ENCODE measurements at regions not wholly inside any gene's neighbourhood (a gene's known extent, or its start where the extent isn't known, plus 50 kb on each side); places are given as distances from the start of the nearest gene placed in this dataset.

DNA sequence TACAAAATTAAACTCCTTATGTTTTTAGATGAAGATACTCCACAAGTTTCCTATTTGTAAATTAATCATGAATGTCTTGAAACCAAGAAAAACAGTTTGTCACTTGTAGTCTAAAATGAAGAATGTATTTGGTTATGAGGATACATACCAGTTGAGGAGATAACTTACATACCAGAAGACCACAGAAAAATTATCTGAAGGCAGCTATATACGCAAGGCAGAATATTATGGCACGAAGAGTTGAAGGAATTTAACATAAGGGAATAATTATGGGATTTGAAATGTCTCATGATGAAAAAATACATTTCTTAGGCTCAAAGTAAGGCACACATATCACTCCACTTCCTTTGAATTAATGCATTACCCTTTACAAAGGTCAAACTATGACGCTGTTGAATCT is 73.3 kb downstream of the IFI44 start:
- DNase-seq (ENCODE audit: low read depth) = peak; percentile 54
- Histone ChIP-seq H3K79me2 (ENCODE audit: insufficient read depth, low read length) (no peaks in the 10 kb centered on the region), H3K36me3 (ENCODE audit: insufficient read depth, low read length) (no peaks in the 10 kb centered on the region), H3K9me3 (ENCODE audit: insufficient read depth, low read depth, low read length) (no peaks in the 10 kb centered on the region), H3K4me1 (ENCODE audit: insufficient read depth, low read length) (peaks cover 4% of the 10 kb centered on the region), H3K27ac (ENCODE audit: low read depth, low read length) (no peak overlapping the region), H2AFZ (ENCODE audit: low read depth, low read length) (no peak overlapping the region), H3K27me3 (ENCODE audit: insufficient read depth, low read length) (no peaks in the 10 kb centered on the region), H3K9ac (ENCODE audit: low read length) (no peak overlapping the region), H3K4me3 (ENCODE audit: insufficient read depth, low read depth, low read length) (no peak overlapping the region), H4K20me1 (ENCODE audit: insufficient read depth, low read length) (no peaks in the 10 kb centered on the region), H3K4me2 (ENCODE audit: low read length) (no peak overlapping the region)
- TF ChIP-seq EZH2 (IDR thresholded peaks at IDR 0.05; ENCODE audit: insufficient read depth, low read length) = no peak
- TF ChIP-seq CTCF (IDR thresholded peaks at IDR 0.05; ENCODE audit: insufficient read depth, low read depth, low read length) = no peak
- Mint-ChIP-seq H3K9me3 (ENCODE audit: unreplicated experiment) (peaks cover 2% of the 10 kb centered on the region), H3K36me3 (ENCODE audit: low read depth, unreplicated experiment) (no peaks in the 10 kb centered on the region), H3K27ac (ENCODE audit: unreplicated experiment) (no peak overlapping the region), H3K27me3 (ENCODE audit: low read depth, unreplicated experiment) (no peaks in the 10 kb centered on the region), H3K4me1 (ENCODE audit: low read depth, unreplicated experiment) (peaks cover 17% of the 10 kb centered on the region), H3K4me3 (ENCODE audit: unreplicated experiment) (no peak overlapping the region)
- FAIRE-seq = peak; percentile 9

- no peaks in the 10 kb centered on the region for H3K79me2 ChIP-seq (ENCODE audit: insufficient read depth, low read length)
- no peak overlapping the region for H3K4me2 ChIP-seq (ENCODE audit: low read length)
- DNase-seq (ENCODE audit: low read depth) = no peak
- no peak overlapping the region for H3K27ac Mint-ChIP-seq (ENCODE audit: unreplicated experiment)
- H3K27me3 ChIP-seq (ENCODE audit: insufficient read depth, low read length) = no peaks in the 10 kb centered on the region
- H3K9me3 Mint-ChIP-seq (ENCODE audit: unreplicated experiment) = no peaks in the 10 kb centered on the region
- H3K36me3 Mint-ChIP-seq (ENCODE audit: low read depth, unreplicated experiment) = no peaks in the 10 kb centered on the region
- H4K20me1 ChIP-seq (ENCODE audit: insufficient read depth, low read length) = no peaks in the 10 kb centered on the region
- no peaks in the 10 kb centered on the region for H3K9me3 ChIP-seq (ENCODE audit: insufficient read depth, low read depth, low read length)
- FAIRE-seq = no peak
- H3K4me3 Mint-ChIP-seq (ENCODE audit: unreplicated experiment) = no peak overlapping the region
- no peak overlapping the region for H2AFZ ChIP-seq (ENCODE audit: low read depth, low read length)
- no peak overlapping the region for H3K27ac ChIP-seq (ENCODE audit: low read depth, low read length)
- H3K27me3 Mint-ChIP-seq (ENCODE audit: low read depth, unreplicated experiment) = no peaks in the 10 kb centered on the region
- no peak overlapping the region for H3K4me3 ChIP-seq (ENCODE audit: insufficient read depth, low read depth, low read length)
- peaks cover 10% of the 10 kb centered on the region for H3K4me1 Mint-ChIP-seq (ENCODE audit: low read depth, unreplicated experiment)
- H3K4me1 ChIP-seq (ENCODE audit: insufficient read depth, low read length) = no peaks in the 10 kb centered on the region
- no peaks in the 10 kb centered on the region for H3K36me3 ChIP-seq (ENCODE audit: insufficient read depth, low read length)
- TF ChIP-seq EZH2 (IDR thresholded peaks at IDR 0.05; ENCODE audit: insufficient read depth, low read length) (no peak), CTCF (IDR thresholded peaks at IDR 0.05; ENCODE audit: insufficient read depth, low read depth, low read length) (no peak)
- H3K9ac ChIP-seq (ENCODE audit: low read length) = no peak overlapping the region
Measured at GRCh38 chr1:78726686-78727085, 77.1 kb downstream of the IFI44 start.

DNA sequence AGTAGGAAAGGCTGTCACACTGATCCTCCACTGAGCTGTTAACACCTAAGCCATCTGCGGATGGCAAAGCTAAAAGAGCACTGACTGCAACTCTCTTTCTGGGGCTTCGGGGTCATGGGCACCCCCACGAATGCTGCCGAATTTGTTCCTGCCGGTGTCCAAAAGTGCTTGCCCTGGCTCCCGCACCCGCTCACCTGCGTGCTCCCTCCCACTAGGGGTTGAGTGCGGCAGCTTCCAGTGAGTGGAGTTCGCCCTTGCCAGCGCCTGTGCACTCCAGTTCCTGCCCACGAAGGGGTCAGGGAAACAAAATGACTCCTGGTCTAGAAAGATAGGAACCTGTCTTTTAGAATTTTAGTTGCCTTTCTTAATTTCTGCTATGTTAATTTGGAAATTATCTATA is 78.7 kb downstream of the IFI44 start:
- H3K27ac ChIP-seq (ENCODE audit: low read depth, low read length) = no peak overlapping the region
- no peak for FAIRE-seq
- H3K4me3 ChIP-seq (ENCODE audit: insufficient read depth, low read depth, low read length) = no peak overlapping the region
- Mint-ChIP-seq H3K27me3 (ENCODE audit: low read depth, unreplicated experiment) (no peaks in the 10 kb centered on the region), H3K36me3 (ENCODE audit: low read depth, unreplicated experiment) (no peaks in the 10 kb centered on the region), H3K27ac (ENCODE audit: unreplicated experiment) (no peak overlapping the region), H3K4me1 (ENCODE audit: low read depth, unreplicated experiment) (no peaks in the 10 kb centered on the region), H3K9me3 (ENCODE audit: unreplicated experiment) (no peaks in the 10 kb centered on the region), H3K4me3 (ENCODE audit: unreplicated experiment) (no peak overlapping the region)
- H3K27me3 ChIP-seq (ENCODE audit: insufficient read depth, low read length) = no peaks in the 10 kb centered on the region
- DNase-seq (ENCODE audit: low read depth) = no peak
- TF ChIP-seq CTCF (IDR thresholded peaks at IDR 0.05; ENCODE audit: insufficient read depth, low read depth, low read length) = no peak
- TF ChIP-seq EZH2 (IDR thresholded peaks at IDR 0.05; ENCODE audit: insufficient read depth, low read length) = no peak
- no peaks in the 10 kb centered on the region for H4K20me1 ChIP-seq (ENCODE audit: insufficient read depth, low read length)
- H3K79me2 ChIP-seq (ENCODE audit: insufficient read depth, low read length) = no peaks in the 10 kb centered on the region
- H3K36me3 ChIP-seq (ENCODE audit: insufficient read depth, low read length) = no peaks in the 10 kb centered on the region
- H3K4me1 ChIP-seq (ENCODE audit: insufficient read depth, low read length) = no peaks in the 10 kb centered on the region
- H3K9ac ChIP-seq (ENCODE audit: low read length) = no peak overlapping the region
- H3K9me3 ChIP-seq (ENCODE audit: insufficient read depth, low read depth, low read length) = no peaks in the 10 kb centered on the region
- H3K4me2 ChIP-seq (ENCODE audit: low read length) = no peak overlapping the region
- no peak overlapping the region for H2AFZ ChIP-seq (ENCODE audit: low read depth, low read length)

All from astrocyte (in vitro differentiated cells and primary cell).